Mononuclear cell (primary cell): ENCODE measurements at regions not wholly inside any gene's neighbourhood (a gene's known extent, or its start where the extent isn't known, plus 50 kb on each side); places are given as distances from the start of the nearest gene placed in this dataset.

Source experiments
- H3K27me3 ChIP-seq: 2 replicates; pipeline ENCODE4 v1.6.0; 2011; ENCODE audit warnings: low read length, control low read depth; ENCODE audit not compliant: insufficient read depth
- H3K4me1 ChIP-seq: 2 replicates; pipeline ENCODE4 v1.5.1; 2011; ENCODE audit warnings: mild to moderate bottlenecking, low read length, control low read depth; ENCODE audit not compliant: insufficient read depth
- H3K4me3 ChIP-seq: 2 replicates; pipeline ENCODE4 v1.5.1; 2011; ENCODE audit warnings: mild to moderate bottlenecking, low read length, moderate library complexity
- H3K9me3 ChIP-seq: 2 replicates; pipeline ENCODE4 v1.5.1; 2011; ENCODE audit warnings: low read depth, mild to moderate bottlenecking, control low read depth, low read length

DNA sequence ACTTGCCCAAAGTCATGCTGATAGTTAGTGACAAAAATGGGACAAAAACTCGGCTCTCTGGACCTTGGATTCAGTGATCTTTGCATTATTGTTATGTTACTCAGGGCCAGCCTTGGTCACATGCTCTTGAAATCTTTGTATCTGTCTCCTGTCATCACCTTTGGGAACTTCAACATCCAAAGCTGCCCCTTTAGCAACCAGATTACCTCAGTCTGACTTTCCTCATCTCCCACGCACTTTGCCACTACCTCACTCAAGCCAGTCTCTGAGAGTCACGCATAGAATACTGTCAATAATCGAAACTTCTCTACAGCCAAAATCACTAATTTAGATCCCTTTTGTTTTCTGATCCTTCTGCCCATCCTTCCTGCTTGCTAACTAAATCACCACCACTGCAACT is 90.8 kb upstream of the DAAM1 start:
- Histone ChIP-seq H3K4me1 (no peaks in the 10 kb centered on the region), H3K27me3 (peaks cover under 1% of the 10 kb centered on the region), H3K9me3 (no peaks in the 10 kb centered on the region), H3K4me3 (no peak overlapping the region)

DNA sequence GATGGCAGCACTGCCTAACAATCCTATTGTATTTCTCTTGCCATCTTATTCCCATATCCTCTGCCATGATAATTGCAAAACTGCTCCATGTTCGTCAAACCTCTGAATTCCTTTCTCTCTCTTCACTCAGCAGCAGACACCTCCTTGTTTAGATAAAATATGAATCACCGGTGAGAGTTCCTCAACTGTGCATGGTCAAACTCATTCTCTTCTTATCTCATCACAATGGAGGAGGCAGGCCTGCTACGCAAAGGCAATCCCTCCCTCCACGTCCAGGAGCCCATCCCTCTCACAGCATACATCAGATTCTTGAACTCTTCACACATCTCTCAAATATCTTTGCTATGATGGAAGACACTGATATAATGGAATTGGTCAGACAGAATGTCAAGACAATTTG is 90.1 kb upstream of the DAAM1 start:
- Histone ChIP-seq H3K4me1 (no peaks in the 10 kb centered on the region), H3K9me3 (no peaks in the 10 kb centered on the region), H3K27me3 (peaks cover 2% of the 10 kb centered on the region), H3K4me3 (no peak overlapping the region)

DNA sequence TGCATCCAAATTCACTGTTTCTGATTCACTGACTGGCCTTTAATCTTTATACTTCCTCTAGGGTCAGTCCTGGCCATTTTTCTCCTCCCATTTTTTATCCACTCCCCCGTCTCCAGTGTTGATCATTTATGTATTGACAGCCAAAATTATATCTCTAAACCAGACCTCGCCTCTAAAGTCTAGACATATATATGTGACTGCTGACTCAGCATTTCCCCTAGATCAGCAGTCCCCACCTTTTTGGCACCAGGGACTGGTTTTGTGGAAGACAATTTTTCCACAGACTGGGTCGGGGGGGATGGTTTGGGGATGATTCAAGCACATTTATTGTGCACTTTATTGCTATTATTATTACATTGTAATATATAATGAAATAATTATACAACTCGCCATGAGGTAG is 88.3 kb upstream of the DAAM1 start:
- Histone ChIP-seq H3K27me3 (peaks cover 4% of the 10 kb centered on the region), H3K9me3 (no peaks in the 10 kb centered on the region), H3K4me3 (no peak overlapping the region), H3K4me1 (no peaks in the 10 kb centered on the region)

- H3K9me3 ChIP-seq: no peaks in the 10 kb centered on the region
Observed at GRCh38 chr14:59101476-59101875, 87.0 kb upstream of the DAAM1 start.

DNA sequence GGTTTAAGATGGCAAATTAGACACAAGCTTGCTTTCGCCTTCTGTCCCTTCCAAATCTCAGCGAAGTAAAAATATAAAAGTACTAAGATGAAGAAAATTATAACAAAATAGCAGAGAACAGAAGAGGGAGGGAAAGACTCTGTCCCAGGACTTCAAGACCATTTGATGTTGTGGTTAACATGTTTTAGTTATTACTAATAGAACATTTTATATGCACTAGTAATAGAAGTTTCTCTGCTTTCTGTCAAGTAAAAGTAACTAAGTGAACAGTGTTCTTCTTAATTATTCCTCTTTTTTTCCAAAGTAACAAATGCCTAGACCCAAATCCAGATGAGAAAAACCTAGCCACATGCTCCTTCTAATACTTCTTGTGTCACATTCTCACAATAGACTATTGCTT is 85.1 kb upstream of the DAAM1 start:
- Histone ChIP-seq H3K4me3 (no peak overlapping the region), H3K9me3 (no peaks in the 10 kb centered on the region), H3K27me3 (peaks cover 4% of the 10 kb centered on the region), H3K4me1 (no peaks in the 10 kb centered on the region)

More at GRCh38 chr14:59101476-59101875, 87.0 kb upstream of the DAAM1 start:
- H3K27me3 ChIP-seq: peaks cover 4% of the 10 kb centered on the region
- no peaks in the 10 kb centered on the region for H3K4me1 ChIP-seq
- no peak overlapping the region for H3K4me3 ChIP-seq

- no peaks in the 10 kb centered on the region for H3K9me3 ChIP-seq
- H3K4me3 ChIP-seq: no peak overlapping the region
- peaks cover 4% of the 10 kb centered on the region for H3K27me3 ChIP-seq
- H3K4me1 ChIP-seq: no peaks in the 10 kb centered on the region
Observed at GRCh38 chr14:59107819-59108218, 80.6 kb upstream of the DAAM1 start.

- Histone ChIP-seq H3K4me1 (no peaks in the 10 kb centered on the region), H3K4me3 (no peak overlapping the region), H3K9me3 (no peaks in the 10 kb centered on the region), H3K27me3 (no peaks in the 10 kb centered on the region)
Observed at GRCh38 chr14:59116984-59117415, 71.5 kb upstream of the DAAM1 start.

DNA sequence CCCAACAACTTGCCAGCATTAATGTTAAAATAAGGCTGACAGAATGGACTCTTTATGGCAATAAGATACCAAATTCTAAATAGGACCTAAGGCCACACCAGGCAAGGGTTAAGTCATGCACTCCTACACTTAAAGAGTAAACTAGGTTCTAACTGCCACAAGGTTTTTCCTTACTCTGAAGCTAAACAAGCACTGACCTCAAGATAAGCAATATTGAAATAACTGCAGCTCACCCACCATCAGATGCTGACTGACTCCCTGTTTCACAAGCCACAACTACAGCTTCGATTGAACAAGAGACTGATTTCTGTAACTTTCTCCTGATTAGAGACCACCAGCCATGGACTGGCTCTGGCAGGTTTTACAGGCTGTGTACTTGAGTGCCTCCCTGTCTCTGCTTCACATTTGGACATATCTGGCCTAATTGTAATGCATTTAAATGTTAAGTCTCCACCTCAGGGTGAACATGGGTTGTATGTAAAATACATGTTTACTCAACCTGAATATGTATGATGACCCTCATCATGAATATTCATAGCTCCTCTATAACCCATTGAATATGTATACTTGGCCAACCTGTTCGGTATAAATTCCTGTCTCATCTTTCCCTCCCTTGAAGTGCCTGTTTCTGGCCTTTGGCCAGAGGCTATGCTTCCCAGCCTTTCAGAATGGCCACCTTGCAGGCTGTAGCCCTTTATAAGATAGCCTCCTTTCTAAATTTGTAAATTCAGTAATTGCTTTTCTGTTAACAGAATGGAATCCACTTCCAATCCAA is 70.5 kb upstream of the DAAM1 start:
- Histone ChIP-seq H3K4me1 (no peaks in the 10 kb centered on the region), H3K4me3 (no peak overlapping the region), H3K9me3 (no peaks in the 10 kb centered on the region), H3K27me3 (no peaks in the 10 kb centered on the region)

- no peaks in the 10 kb centered on the region for H3K27me3 ChIP-seq
- H3K4me1 ChIP-seq: no peaks in the 10 kb centered on the region
Observed at GRCh38 chr14:59120921-59121320, 67.5 kb upstream of the DAAM1 start.

DNA sequence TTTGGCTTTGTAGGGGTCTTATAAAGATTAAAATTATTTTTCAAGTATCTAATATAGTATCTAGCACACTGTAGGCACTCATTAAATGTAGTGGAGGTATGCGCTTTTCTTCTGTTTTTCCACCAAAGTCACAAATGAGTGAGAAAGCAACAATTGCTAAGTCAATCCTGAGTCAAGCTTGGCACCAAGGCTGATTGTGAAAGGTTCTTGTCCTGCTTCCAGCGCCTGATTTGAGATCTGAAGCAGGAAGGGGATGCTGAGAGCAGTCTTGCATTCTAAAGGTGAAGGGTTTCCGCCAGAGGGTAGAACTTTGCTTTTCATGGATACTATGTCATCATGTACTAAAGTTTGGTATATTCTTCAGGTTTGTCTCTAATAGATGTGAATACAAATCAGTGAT is 64.9 kb upstream of the DAAM1 start:
- no peak overlapping the region for H3K4me3 ChIP-seq
- no peaks in the 10 kb centered on the region for H3K4me1 ChIP-seq
- H3K9me3 ChIP-seq: no peaks in the 10 kb centered on the region
- H3K27me3 ChIP-seq: no peaks in the 10 kb centered on the region

More at GRCh38 chr14:59120921-59121320, 67.5 kb upstream of the DAAM1 start:
- Histone ChIP-seq H3K9me3 (no peaks in the 10 kb centered on the region), H3K4me3 (no peak overlapping the region)

GRCh38 chr14:59123975-59124374 is 64.5 kb upstream of the DAAM1 start:
- Histone ChIP-seq H3K4me1 (no peaks in the 10 kb centered on the region), H3K27me3 (no peaks in the 10 kb centered on the region), H3K9me3 (no peaks in the 10 kb centered on the region), H3K4me3 (no peak overlapping the region)

DNA sequence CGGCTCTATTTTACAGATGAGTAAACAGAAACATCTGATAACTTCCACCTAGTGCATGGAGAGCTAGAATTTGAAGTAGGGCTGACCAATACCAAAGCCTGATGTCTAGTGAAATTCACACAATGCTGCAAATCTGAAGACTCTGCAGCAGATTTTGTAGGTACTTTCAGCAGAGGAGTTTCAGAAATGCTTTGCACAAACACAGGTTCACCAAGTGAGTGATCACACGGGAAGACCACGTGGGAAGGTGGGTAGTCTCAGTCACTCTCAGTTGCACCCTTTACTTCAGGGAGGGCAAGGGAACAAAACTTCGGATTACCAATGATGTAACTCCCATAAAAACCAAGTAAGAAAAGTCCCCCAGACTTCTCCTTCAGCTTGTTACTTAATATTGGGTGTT is 63.3 kb upstream of the DAAM1 start:
- H3K4me1 ChIP-seq: no peaks in the 10 kb centered on the region
- H3K9me3 ChIP-seq: no peaks in the 10 kb centered on the region
- no peak overlapping the region for H3K4me3 ChIP-seq
- no peaks in the 10 kb centered on the region for H3K27me3 ChIP-seq

DNA sequence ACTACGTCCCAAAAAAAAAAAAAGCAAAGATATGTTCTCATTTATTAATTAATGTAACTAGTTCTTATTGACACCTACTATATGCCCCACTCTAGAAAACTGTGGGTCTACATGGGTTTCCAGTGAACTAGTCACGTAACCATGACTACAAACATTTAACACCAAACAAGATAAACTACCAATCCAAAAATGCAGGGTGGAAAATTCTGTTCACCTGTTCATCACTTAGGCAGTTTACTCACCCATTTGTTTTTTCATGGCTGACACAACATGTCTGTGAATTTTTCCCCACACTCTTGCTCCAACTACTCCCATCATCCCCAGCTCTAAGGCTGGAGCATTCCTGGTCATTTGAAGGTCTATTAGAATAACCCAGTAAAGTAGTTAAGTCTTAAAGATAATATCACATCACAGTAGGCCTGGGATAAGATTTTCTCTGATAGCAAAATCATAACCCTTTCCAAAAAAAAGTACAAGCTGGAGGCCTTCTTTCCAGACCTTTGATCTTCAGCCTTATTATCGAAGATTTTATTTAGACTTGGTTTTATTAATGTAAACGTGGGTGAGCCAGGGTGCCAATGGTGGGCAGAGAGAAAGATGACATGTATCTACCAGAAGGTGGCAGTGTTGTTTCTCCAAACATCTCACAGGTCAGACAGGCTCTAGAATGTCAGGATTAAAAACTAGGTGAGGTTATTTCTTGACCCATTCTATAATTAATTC is 61.6 kb upstream of the DAAM1 start:
- no peaks in the 10 kb centered on the region for H3K9me3 ChIP-seq
- no peaks in the 10 kb centered on the region for H3K4me1 ChIP-seq

DNA sequence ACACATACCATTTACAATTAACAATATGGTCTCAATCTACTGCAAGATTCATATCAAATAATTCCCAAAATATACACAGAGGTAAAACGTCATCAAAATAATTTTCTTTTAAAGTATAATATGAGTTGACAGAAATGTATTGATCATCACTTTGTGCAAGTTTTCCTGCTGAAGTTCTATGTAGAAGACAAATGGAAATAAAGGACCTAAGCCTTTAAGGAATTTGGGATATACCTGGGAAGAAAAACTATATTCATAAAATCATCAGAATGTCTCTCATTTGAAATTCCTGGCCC is 61.1 kb upstream of the DAAM1 start:
- Histone ChIP-seq H3K9me3 (no peaks in the 10 kb centered on the region), H3K27me3 (no peaks in the 10 kb centered on the region), H3K4me1 (no peaks in the 10 kb centered on the region), H3K4me3 (no peak overlapping the region)

More for the DNA sequence above, 61.6 kb upstream of the DAAM1 start:
- no peak overlapping the region for H3K4me3 ChIP-seq
- no peaks in the 10 kb centered on the region for H3K27me3 ChIP-seq

GRCh38 chr14:59130462-59130861 is 58.0 kb upstream of the DAAM1 start:
- no peaks in the 10 kb centered on the region for H3K9me3 ChIP-seq
- H3K4me3 ChIP-seq: no peak overlapping the region
- no peaks in the 10 kb centered on the region for H3K27me3 ChIP-seq
- H3K4me1 ChIP-seq: no peaks in the 10 kb centered on the region
